ENCODE measurements at regions not wholly inside any gene's neighbourhood (a gene's known extent, or its start where the extent isn't known, plus 50 kb on each side); places are given as distances from the start of the nearest gene placed in this dataset.

DNA sequence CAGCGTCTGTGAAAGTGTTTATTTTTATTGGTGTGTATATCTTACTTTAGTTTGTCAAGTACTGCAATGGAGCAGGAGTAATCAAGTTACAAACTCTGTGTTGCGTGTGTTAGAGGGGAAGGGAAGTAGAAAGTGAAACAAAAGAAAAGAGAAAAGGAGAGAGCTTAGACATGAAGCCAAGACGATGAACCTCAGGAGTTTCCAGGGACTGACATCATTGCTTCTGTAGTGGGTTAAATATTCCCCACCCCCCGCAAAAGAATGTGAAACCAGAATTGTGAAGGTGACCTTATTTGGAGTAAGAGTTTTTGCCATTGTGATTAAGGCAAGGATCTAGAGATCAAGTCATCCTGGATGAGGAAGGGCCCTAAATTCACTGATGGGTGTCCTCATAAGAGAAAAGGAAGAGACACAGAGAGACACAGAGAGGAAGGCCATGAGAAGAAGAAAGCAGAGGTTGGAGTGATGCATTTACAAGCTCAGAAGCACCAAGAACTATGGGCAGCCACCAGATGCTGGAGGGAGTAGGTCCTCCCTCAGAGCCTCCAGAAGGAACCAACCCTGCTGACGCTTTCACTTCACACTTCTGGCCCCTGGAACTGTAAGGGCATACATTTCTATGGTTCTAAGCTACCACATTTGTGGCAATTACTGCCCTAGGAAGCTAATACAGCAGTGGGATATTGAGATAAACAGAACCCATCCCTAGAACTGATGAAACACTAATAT, 173.6 kb upstream of the SFRP2 start:
- H3T11ph ChIP-seq (ENCODE audit: low read length), result no peak overlapping the region
- no peaks in the 10 kb centered on the region for H4K20me1 ChIP-seq (ENCODE audit: control insufficient read depth, insufficient read depth, insufficient read length)
- H3K27me3 ChIP-seq (ENCODE audit: insufficient read depth, low read length), result no peaks in the 10 kb centered on the region
- H2BK12ac ChIP-seq (ENCODE audit: insufficient read length, low read depth, low read length), result no peak overlapping the region
- H3K79me2 ChIP-seq (ENCODE audit: insufficient read depth, low read length), result no peaks in the 10 kb centered on the region
- H3K79me1 ChIP-seq (ENCODE audit: insufficient read depth, low read depth, low read length, poor library complexity, severe bottlenecking), result no peaks in the 10 kb centered on the region
- H3K4me2 ChIP-seq (ENCODE audit: insufficient read depth, insufficient read length, low read length), result no peak overlapping the region
- no peak overlapping the region for H2AK5ac ChIP-seq (ENCODE audit: insufficient read length, low read length)
- no peak overlapping the region for H3K56ac ChIP-seq (ENCODE audit: insufficient read length, low read depth, low read length)
- no peak overlapping the region for H3K18ac ChIP-seq (ENCODE audit: insufficient read length, low read depth, low read length)
- no peak overlapping the region for H3K27ac Mint-ChIP-seq
- H3K27ac ChIP-seq (ENCODE audit: insufficient read length, low read depth, low read length), result no peak overlapping the region
- DNase-seq, result no peak
- no peak overlapping the region for H3K4me3 Mint-ChIP-seq
- peaks cover 0 to 2% of the 10 kb centered on the region in 2 experiments; a peak in 1 of 4 replicates for H3K4me1 Mint-ChIP-seq
- H3K23ac ChIP-seq (ENCODE audit: insufficient read length, low read depth, low read length), result no peak overlapping the region
- no peaks in the 10 kb centered on the region for H3K4me1 ChIP-seq (ENCODE audit: insufficient read depth, low read length)
- H3K14ac ChIP-seq (ENCODE audit: insufficient read depth, low read length), result no peak overlapping the region
- no peaks in the 10 kb centered on the region for H3K23me2 ChIP-seq (ENCODE audit: insufficient read length, low read depth, low read length, poor library complexity, severe bottlenecking)
- no peak overlapping the region for H4K8ac ChIP-seq (replicated peaks; ENCODE audit: insufficient read length, low read depth, low read length)
- no peak overlapping the region for H3K4ac ChIP-seq (ENCODE audit: low read depth, low read length)
- no peak overlapping the region for H2BK20ac ChIP-seq (ENCODE audit: low read depth, low read length, poor library complexity, severe bottlenecking)
- H2BK15ac ChIP-seq (ENCODE audit: low read depth, low read length), result no peak overlapping the region
- TF ChIP-seq CTCF (conservative IDR thresholded peaks at IDR 0.05), result no peak
- no peaks in the 10 kb centered on the region for H3K9me3 ChIP-seq (ENCODE audit: control insufficient read depth, low read depth, low read length)
- H2BK120ac ChIP-seq (ENCODE audit: low read depth, low read length, poor library complexity, severe bottlenecking), result no peak overlapping the region
- H3K36me3 Mint-ChIP-seq (ENCODE audit: insufficient read depth in 1 of 3, low read depth in 3 of 3), result peaks cover 0 to 4% (median 0%) of the 10 kb centered on the region in 3 experiments; a peak in 2 of 7 replicates
- H3K9me3 Mint-ChIP-seq, result peaks cover 7% of the 10 kb centered on the region in 2 experiments; a peak in 3 of 5 replicates
- no CpG with 5 or more reads among the region's 5 CpGs for WGBS (ENCODE audit: extremely low coverage, insufficient read length, low lambda C conversion rate)
- no peak overlapping the region for H4K91ac ChIP-seq (ENCODE audit: insufficient read length, low read depth, low read length)
- H2AFZ ChIP-seq (ENCODE audit: low read length), result no peak overlapping the region
- no peak overlapping the region for H2BK5ac ChIP-seq (ENCODE audit: insufficient read length, low read length)
- H3K9ac ChIP-seq (ENCODE audit: extremely low read depth, insufficient read length, low read length), result no peak overlapping the region
- no peaks in the 10 kb centered on the region for H3K27me3 Mint-ChIP-seq (ENCODE audit: low read depth)
- H4K5ac ChIP-seq (ENCODE audit: insufficient read length, low read depth, low read length), result no peak overlapping the region

Measured in H9 (cell line).